ENCODE measurements at regions not wholly inside any gene's neighbourhood (a gene's known extent, or its start where the extent isn't known, plus 50 kb on each side); places are given as distances from the start of the nearest gene placed in this dataset.
"Not testable (repeated sequence)": the region's sequence is repeated elsewhere in the genome, so short reads cannot be mapped to it uniquely, and the experiment has no call there.

DNA sequence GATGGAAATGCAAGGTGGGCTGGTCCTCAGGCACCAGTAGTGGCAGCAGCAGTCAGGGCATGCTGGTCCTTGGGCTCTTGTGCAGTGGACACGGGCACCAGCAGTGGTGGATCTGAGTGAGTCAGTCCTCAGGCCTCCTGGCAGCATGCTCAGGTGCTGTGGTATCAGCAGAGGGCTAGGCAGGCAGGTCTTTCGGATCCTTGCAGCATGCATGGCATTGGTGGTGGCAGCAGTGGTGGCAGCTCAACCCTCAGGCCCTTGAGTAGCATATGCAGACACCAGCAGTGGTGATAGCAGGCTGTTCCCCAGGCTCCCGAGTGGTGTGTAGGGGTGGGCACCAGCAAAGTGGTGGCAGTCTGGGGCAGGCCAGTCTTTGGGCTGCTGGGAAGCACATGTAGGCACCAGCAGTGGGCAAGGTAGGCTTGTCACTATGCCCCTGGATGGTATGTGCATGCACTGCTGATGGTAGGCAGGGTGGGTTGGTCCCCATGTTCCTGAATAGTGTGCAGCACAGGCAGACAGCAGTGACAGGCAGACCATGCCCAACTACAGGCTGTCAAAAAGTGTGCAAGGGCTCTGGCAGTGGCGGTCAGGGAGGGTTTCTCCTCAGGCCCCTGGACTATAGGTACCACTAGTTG lies 606.0 kb downstream of the ADCYAP1 start:
- DNase-seq (ENCODE audit: low read depth): no peak
- TF ChIP-seq, protein P1, sequence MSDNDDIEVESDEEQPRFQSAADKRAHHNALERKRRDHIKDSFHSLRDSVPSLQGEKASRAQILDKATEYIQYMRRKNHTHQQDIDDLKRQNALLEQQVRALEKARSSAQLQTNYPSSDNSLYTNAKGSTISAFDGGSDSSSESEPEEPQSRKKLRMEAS (IDR thresholded peaks at IDR 0.05; ENCODE audit: low read depth, low read length): no peak
- no peak for TF ChIP-seq MYC (IDR thresholded peaks at IDR 0.05; ENCODE audit: low read depth, low read length)
- no peak for TF ChIP-seq POLR2A (IDR thresholded peaks at IDR 0.05; ENCODE audit: extremely low read depth, insufficient read length)
- TF ChIP-seq, protein P2, sequence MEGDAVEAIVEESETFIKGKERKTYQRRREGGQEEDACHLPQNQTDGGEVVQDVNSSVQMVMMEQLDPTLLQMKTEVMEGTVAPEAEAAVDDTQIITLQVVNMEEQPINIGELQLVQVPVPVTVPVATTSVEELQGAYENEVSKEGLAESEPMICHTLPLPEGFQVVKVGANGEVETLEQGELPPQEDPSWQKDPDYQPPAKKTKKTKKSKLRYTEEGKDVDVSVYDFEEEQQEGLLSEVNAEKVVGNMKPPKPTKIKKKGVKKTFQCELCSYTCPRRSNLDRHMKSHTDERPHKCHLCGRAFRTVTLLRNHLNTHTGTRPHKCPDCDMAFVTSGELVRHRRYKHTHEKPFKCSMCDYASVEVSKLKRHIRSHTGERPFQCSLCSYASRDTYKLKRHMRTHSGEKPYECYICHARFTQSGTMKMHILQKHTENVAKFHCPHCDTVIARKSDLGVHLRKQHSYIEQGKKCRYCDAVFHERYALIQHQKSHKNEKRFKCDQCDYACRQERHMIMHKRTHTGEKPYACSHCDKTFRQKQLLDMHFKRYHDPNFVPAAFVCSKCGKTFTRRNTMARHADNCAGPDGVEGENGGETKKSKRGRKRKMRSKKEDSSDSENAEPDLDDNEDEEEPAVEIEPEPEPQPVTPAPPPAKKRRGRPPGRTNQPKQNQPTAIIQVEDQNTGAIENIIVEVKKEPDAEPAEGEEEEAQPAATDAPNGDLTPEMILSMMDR (IDR thresholded peaks at IDR 0.05; ENCODE audit: low read depth, low read length): no peak
- H3K4me3 ChIP-seq (ENCODE audit: low read depth, low read length): no peak overlapping the region

DNA sequence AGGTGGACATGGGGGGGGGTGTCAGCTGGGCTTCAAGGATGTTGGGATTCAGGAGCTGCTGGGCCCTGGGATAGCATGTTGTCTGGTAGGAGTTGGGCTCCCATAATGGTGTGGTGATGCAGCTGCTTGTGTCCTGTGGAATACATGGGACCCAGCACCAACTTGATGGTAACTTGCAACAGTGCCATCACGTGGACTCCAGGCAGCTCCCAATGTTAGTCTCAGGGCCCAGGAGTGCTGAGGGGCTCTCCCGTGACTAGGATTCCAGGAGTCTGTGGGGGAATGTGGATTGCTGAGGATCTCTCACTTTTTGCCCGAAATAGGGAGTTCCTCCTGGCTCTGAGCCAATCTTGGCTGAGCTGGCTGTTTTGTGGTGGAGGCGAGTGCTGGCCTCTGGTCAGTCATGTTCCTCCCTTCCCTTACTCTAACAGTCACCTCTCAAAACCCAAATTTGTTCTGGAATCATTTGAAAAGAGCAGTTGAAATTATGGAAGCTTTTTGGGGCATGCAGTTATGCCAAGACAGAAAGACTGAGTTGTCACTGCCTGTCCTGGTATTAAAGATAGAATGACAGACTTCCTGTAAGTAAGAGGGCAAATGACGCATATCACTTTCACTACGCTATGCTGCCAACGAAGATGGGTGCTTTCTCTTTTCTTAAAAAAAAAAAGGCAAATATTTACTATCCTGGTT lies 607.1 kb downstream of the ADCYAP1 start:
- H3K4me3 ChIP-seq (ENCODE audit: low read depth, low read length): no peak overlapping the region
- TF ChIP-seq, protein P2 (IDR thresholded peaks at IDR 0.05; ENCODE audit: low read depth, low read length): no peak
- TF ChIP-seq, protein P1 (IDR thresholded peaks at IDR 0.05; ENCODE audit: low read depth, low read length): no peak
- TF ChIP-seq POLR2A (IDR thresholded peaks at IDR 0.05; ENCODE audit: extremely low read depth, insufficient read length): no peak
- TF ChIP-seq MYC (IDR thresholded peaks at IDR 0.05; ENCODE audit: low read depth, low read length): no peak
- no peak for DNase-seq (ENCODE audit: low read depth)

DNA sequence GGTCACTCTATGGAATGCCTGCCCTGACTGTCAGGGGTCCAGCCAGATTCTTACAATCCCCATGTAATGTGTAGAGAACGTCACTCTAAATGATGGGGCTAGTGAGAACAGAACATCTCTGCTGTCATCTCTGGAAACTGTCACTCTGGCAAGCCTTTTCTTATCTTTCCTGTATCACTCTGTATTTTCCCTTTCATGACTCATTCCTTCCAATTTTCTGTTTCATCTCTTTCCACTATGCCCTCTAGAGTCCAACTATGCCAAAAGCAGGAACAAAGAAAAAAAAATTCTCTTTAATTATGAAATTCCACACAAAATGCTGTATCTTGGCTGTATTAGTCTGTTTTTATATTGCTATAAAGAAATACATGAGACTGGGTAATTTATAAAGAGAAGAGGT lies 608.8 kb downstream of the ADCYAP1 start:
- DNase-seq (ENCODE audit: low read depth): no peak
- H3K4me3 ChIP-seq (ENCODE audit: low read depth, low read length): no peak overlapping the region
- TF ChIP-seq, protein P1 (IDR thresholded peaks at IDR 0.05; ENCODE audit: low read depth, low read length): no peak
- TF ChIP-seq MYC (IDR thresholded peaks at IDR 0.05; ENCODE audit: low read depth, low read length) (no peak), POLR2A (IDR thresholded peaks at IDR 0.05; ENCODE audit: extremely low read depth, insufficient read length) (no peak)

DNA sequence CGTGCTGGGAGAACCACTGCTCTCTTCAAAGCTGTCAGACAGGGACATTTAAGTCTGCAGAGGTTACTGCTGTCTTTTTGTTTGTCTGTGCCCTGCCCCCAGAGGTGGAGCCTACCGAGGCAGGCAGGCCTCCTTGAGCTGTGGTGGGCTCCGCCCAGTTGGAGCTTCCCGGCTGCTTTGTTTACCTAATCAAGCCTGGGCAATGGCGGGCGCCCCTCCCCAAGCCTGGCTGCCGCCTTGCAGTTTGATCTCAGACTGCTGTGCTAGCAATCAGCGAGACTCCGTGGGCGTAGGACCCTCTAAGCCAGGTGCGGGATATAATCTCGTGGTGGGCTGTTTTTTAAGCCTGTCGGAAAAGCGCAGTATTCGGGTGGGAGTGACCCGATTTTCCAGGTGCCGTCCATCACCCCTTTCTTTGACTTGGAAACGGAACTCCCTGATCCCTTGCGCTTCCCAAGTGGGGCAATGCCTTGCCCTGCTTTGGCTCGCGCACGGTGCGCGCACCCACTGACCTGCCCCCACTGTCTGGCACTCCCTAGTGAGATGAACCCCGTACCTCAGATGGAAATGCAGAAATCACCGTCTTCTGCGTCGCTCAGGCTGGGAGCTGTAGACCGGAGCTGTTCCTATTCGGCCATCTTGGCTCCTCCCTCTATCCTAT lies 617.0 kb downstream of the ADCYAP1 start:
- not testable (repeated sequence) for H3K4me3 ChIP-seq (ENCODE audit: low read depth, low read length); DNase-seq (ENCODE audit: low read depth)

DNA sequence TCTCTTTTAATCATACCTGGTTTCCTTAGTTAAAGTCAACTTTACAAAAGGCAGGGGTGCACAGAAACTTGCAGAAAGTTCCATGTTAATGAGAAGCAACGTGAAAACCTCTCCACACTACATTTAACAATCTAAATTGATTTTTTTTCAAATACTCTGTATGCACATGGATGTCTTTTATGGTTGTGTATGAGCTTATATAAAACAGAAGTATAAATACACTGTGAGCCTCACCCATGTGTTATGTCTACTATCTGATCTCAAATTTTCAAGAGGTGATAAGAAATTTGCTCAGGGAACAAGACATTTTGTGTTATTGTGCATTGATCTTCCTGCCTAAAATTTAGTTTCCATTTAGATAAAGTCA lies 617.6 kb downstream of the ADCYAP1 start:
- no peak for TF ChIP-seq POLR2A (IDR thresholded peaks at IDR 0.05; ENCODE audit: extremely low read depth, insufficient read length)
- TF ChIP-seq, protein P2 (IDR thresholded peaks at IDR 0.05; ENCODE audit: low read depth, low read length): no peak
- no peak for TF ChIP-seq MYC (IDR thresholded peaks at IDR 0.05; ENCODE audit: low read depth, low read length)
- TF ChIP-seq, protein P1 (IDR thresholded peaks at IDR 0.05; ENCODE audit: low read depth, low read length): no peak
- no peak for DNase-seq (ENCODE audit: low read depth)
- no peak overlapping the region for H3K4me3 ChIP-seq (ENCODE audit: low read depth, low read length)

DNA sequence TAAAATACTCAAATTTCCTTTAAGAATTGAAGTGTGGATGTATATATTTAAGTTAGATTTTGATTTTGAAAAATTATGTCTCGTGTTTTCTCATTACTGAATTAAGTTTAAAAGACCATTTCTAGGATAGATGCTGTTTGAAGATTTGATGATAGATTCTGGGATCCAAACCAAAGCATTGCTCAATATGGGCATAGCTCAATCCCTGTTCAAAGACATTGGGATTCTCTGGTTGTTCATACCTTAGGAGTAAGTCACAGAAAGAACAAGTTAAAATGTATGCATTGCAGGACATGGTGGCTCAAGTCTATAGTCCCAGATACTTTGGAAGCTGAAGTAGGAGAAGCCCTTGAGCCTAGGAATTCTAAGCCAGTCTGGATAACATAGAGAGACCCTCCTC lies 622.3 kb downstream of the ADCYAP1 start:
- TF ChIP-seq, protein P2 (IDR thresholded peaks at IDR 0.05; ENCODE audit: low read depth, low read length): no peak
- TF ChIP-seq, protein P1 (IDR thresholded peaks at IDR 0.05; ENCODE audit: low read depth, low read length): no peak
- TF ChIP-seq MYC (IDR thresholded peaks at IDR 0.05; ENCODE audit: low read depth, low read length) (no peak), POLR2A (IDR thresholded peaks at IDR 0.05; ENCODE audit: extremely low read depth, insufficient read length) (no peak)
- no peak overlapping the region for H3K4me3 ChIP-seq (ENCODE audit: low read depth, low read length)
- DNase-seq (ENCODE audit: low read depth): no peak
